ENCODE measurements at regions not wholly inside any gene's neighbourhood (a gene's known extent, or its start where the extent isn't known, plus 50 kb on each side); places are given as distances from the start of the nearest gene placed in this dataset.

- TF ChIP-seq POLR2AphosphoS5 (IDR thresholded peaks at IDR 0.05; ENCODE audit: borderline replicate concordance, low read depth, low read length) (no peak), EZH2 (IDR thresholded peaks at IDR 0.05) (no peak)
Measured at GRCh38 chr7:119096683-119097082, 872.2 kb downstream of the ANKRD7 start.
